CD4-positive, CD25-positive, alpha-beta regulatory T cell (primary cell): ENCODE measurements at regions not wholly inside any gene's neighbourhood (a gene's known extent, or its start where the extent isn't known, plus 50 kb on each side); places are given as distances from the start of the nearest gene placed in this dataset.

Experiments
- ATAC-seq, 2 donors: fragments of 150-1000 bp; cut with Tn5 transposase; one replicate each; pipeline ENCODE4 v1.10.0; 2021; ENCODE audit warnings: low read depth in 2 of 2, moderate number of reproducible peaks in 2 of 2, moderate library complexity in 1 of 2
- DNase-seq, 3 donors: peaks; one replicate each; pipeline versions ENCODE4 v3.0.0 to v3.0.0-alpha.2; 2012 to 2022; ENCODE audit warnings: mixed read lengths in 1 of 3
- H3K27ac ChIP-seq: one replicate; pipeline ENCODE4 v1.7.0; 2013; ENCODE audit warnings: mild to moderate bottlenecking, low read length; ENCODE audit not compliant: insufficient read depth, poor library complexity, severe bottlenecking
- H3K27me3 ChIP-seq: one replicate; pipeline ENCODE4 v1.7.0; 2013; ENCODE audit warnings: low read length; ENCODE audit not compliant: control insufficient read depth, insufficient read depth
- H3K36me3 ChIP-seq: one replicate; pipeline ENCODE4 v1.7.0; 2013; ENCODE audit warnings: mild to moderate bottlenecking, low read length, moderate library complexity; ENCODE audit not compliant: control insufficient read depth, insufficient read depth
- H3K4me1 ChIP-seq: 2 replicates; pipeline ENCODE4 v1.7.0; 2013; ENCODE audit warnings: mild to moderate bottlenecking, low read length; ENCODE audit not compliant: insufficient read depth, control insufficient read depth, poor library complexity, severe bottlenecking
- H3K4me3 ChIP-seq: one replicate; pipeline ENCODE4 v1.7.0; 2013; ENCODE audit warnings: low read depth, mild to moderate bottlenecking, low read length, moderate library complexity
- H3K9me3 ChIP-seq, 2 experiments: 1 replicate in 1 of 2; 2 replicates in 1 of 2; pipeline ENCODE4 v1.7.0; 2013; ENCODE audit warnings: low read length in 2 of 2, mild to moderate bottlenecking in 1 of 2, moderate library complexity in 1 of 2; ENCODE audit not compliant: control insufficient read depth in 2 of 2
- H3K27ac Mint-ChIP-seq, 3 donors: one replicate each; pipeline ENCODE4 v1.8.0; 2020 to 2022; ENCODE audit warnings: mild to moderate bottlenecking in 3 of 3, mixed read lengths in 3 of 3, moderate library complexity in 2 of 3
- H3K27me3 Mint-ChIP-seq: one replicate; pipeline ENCODE4 v1.8.0; 2022; ENCODE audit warnings: mild to moderate bottlenecking, mixed read lengths
- H3K36me3 Mint-ChIP-seq: one replicate; pipeline ENCODE4 v1.8.0; 2020; ENCODE audit warnings: mixed read lengths
- H3K4me1 Mint-ChIP-seq, 4 donors: one replicate each; pipeline ENCODE4 v1.8.0; 2020 to 2022; ENCODE audit warnings: mixed read lengths in 4 of 4, mild to moderate bottlenecking in 1 of 4
- H3K4me3 Mint-ChIP-seq, 4 donors: one replicate each; pipeline ENCODE4 v1.8.0; 2020 to 2022; ENCODE audit warnings: mild to moderate bottlenecking in 4 of 4, mixed read lengths in 4 of 4, moderate library complexity in 3 of 4
- H3K9me3 Mint-ChIP-seq, 7 donors: one replicate each; pipeline ENCODE4 v1.8.0; 2020 to 2022; ENCODE audit warnings: mixed read lengths in 7 of 7, mild to moderate bottlenecking in 3 of 7, moderate library complexity in 2 of 7

DNA sequence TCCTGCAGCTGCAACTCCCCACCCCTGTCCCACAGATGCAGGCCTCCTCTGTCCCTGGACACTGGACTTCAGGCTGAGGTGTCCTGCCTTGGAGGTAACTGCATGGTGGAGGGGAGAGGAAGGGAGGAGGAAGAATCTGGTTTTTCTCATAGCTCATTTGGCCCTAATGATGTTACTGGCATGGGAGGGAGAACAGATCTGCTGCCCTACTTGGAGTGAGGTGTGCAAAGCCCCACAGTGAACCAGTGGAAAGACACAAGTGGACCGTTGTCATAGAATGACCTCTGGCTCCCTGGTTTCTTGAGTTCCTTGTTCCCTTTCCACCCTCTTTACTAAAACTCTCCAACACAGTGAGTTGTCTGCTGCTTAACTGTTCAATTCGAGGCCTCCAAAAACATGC lies 215.9 kb downstream of the BARX2 start:
- H3K36me3 Mint-ChIP-seq, result no peaks in the 10 kb centered on the region
- Histone ChIP-seq H3K4me3 (no peak overlapping the region), H3K9me3 (no peaks in the 10 kb centered on the region), H3K4me1 (no peaks in the 10 kb centered on the region), H3K27me3 (no peaks in the 10 kb centered on the region), H3K27ac (no peak overlapping the region), H3K36me3 (no peaks in the 10 kb centered on the region)
- H3K4me1 Mint-ChIP-seq, result no peaks in the 10 kb centered on the region
- ATAC-seq (no peak), DNase-seq (no peak)
- peaks cover 7% of the 10 kb centered on the region for H3K27me3 Mint-ChIP-seq
- no peak overlapping the region for H3K4me3 Mint-ChIP-seq
- peaks cover 0 to 4% (median 0%) of the 10 kb centered on the region in 7 donors for H3K9me3 Mint-ChIP-seq
- H3K27ac Mint-ChIP-seq, result peak overlapping the region in 1 of 3 donors; percentile 76

- H3K27me3 Mint-ChIP-seq, result peaks cover 7% of the 10 kb centered on the region
- no peak overlapping the region for H3K27ac Mint-ChIP-seq
- peaks cover 0 to 4% (median 0%) of the 10 kb centered on the region in 7 donors for H3K9me3 Mint-ChIP-seq
- ATAC-seq (no peak), DNase-seq (no peak)
- Histone ChIP-seq H3K4me1 (no peaks in the 10 kb centered on the region), H3K27me3 (no peaks in the 10 kb centered on the region), H3K36me3 (no peaks in the 10 kb centered on the region), H3K9me3 (no peaks in the 10 kb centered on the region), H3K4me3 (no peak overlapping the region), H3K27ac (no peak overlapping the region)
- no peaks in the 10 kb centered on the region for H3K36me3 Mint-ChIP-seq
- H3K4me3 Mint-ChIP-seq, result no peak overlapping the region
- H3K4me1 Mint-ChIP-seq, result no peaks in the 10 kb centered on the region
Measured at GRCh38 chr11:129592191-129592590, 216.5 kb downstream of the BARX2 start.

- H3K27me3 Mint-ChIP-seq, result peaks cover 4% of the 10 kb centered on the region
- H3K4me3 Mint-ChIP-seq, result no peak overlapping the region
- no peak overlapping the region for H3K4me3 ChIP-seq
- H3K27ac Mint-ChIP-seq, result no peak overlapping the region
- no peaks in the 10 kb centered on the region for H3K4me1 ChIP-seq
- ATAC-seq, result no peak
- no peak overlapping the region for H3K27ac ChIP-seq
- no peaks in the 10 kb centered on the region for H3K36me3 Mint-ChIP-seq
- H3K9me3 Mint-ChIP-seq, result peaks cover 0 to 4% (median 0%) of the 10 kb centered on the region in 7 donors
- no peaks in the 10 kb centered on the region for H3K4me1 Mint-ChIP-seq
- no peaks in the 10 kb centered on the region for H3K9me3 ChIP-seq
- H3K36me3 ChIP-seq, result no peaks in the 10 kb centered on the region
- H3K27me3 ChIP-seq, result no peaks in the 10 kb centered on the region
- no peak for DNase-seq
Measured at GRCh38 chr11:129593098-129593497, 217.4 kb downstream of the BARX2 start.

DNA sequence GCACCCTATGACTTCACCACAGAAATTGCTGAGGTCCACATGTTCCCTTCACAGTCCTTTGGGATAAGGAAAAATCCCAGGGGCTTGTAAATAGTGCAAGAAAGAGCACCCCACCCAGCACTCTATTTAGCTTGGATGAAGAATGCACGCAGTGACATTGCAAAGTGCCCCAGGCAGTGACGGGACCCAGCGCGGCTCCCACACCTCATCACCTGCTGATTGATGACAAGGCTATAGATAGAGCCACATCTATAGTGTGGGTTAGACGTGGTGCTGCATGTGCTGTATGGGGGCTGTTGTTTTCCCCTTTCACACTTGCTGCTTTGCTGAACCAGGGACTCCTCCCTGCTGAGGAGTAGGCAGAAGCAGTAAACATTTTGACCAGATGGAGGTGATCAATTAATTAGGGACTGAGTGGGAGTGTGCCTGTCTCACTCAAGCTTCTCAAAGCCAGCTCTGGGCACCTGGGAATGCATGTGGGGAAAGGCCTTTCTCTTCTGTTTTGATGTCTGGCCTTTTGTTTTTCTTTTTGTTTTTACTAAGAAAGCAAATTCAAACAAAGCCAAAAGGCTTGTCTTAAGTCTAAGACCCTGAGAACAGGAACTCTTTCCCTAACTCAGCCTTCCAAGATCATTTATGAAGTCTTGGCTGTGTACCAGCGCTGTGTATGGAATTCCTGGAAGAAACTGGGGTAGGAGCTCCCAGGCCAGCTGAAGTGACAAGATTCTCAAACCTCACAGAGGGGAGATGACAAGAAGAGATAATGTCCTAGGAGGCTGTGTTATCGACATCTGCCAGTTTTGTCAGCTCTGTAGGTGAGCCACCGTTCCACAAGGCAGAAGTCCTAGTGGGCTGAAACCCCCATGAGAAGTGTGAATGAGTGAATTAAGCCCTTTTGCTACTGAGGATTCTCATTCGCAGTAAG lies 219.7 kb downstream of the BARX2 start:
- ATAC-seq, result no peak
- H3K27ac Mint-ChIP-seq, result no peak overlapping the region

GRCh38 chr11:129596351-129596750 lies 219.3 kb upstream of the TMEM45B start:
- Histone ChIP-seq H3K27me3 (no peaks in the 10 kb centered on the region), H3K4me3 (no peak overlapping the region), H3K27ac (no peak overlapping the region), H3K4me1 (no peaks in the 10 kb centered on the region), H3K9me3 (no peaks in the 10 kb centered on the region), H3K36me3 (no peaks in the 10 kb centered on the region)
- no peaks in the 10 kb centered on the region for H3K36me3 Mint-ChIP-seq
- DNase-seq, result no peak
- no peak overlapping the region for H3K27ac Mint-ChIP-seq
- H3K4me3 Mint-ChIP-seq, result no peak overlapping the region
- no peaks in the 10 kb centered on the region for H3K4me1 Mint-ChIP-seq
- H3K9me3 Mint-ChIP-seq, result peaks cover 0 to 8% (median 0%) of the 10 kb centered on the region in 7 donors
- H3K27me3 Mint-ChIP-seq, result peaks cover 4% of the 10 kb centered on the region
- ATAC-seq, result no peak

More for the DNA sequence above, 219.7 kb downstream of the BARX2 start:
- no peaks in the 10 kb centered on the region for H3K36me3 Mint-ChIP-seq
- H3K9me3 ChIP-seq, result no peaks in the 10 kb centered on the region
- DNase-seq, result no peak
- peaks cover 0 to 8% (median 0%) of the 10 kb centered on the region in 7 donors for H3K9me3 Mint-ChIP-seq
- H3K36me3 ChIP-seq, result no peaks in the 10 kb centered on the region
- H3K27me3 Mint-ChIP-seq, result peaks cover 4% of the 10 kb centered on the region
- no peak overlapping the region for H3K27ac ChIP-seq
- H3K4me1 Mint-ChIP-seq, result no peaks in the 10 kb centered on the region
- no peak overlapping the region for H3K4me3 Mint-ChIP-seq
- no peak overlapping the region for H3K4me3 ChIP-seq
- no peaks in the 10 kb centered on the region for H3K27me3 ChIP-seq
- H3K4me1 ChIP-seq, result no peaks in the 10 kb centered on the region

DNA sequence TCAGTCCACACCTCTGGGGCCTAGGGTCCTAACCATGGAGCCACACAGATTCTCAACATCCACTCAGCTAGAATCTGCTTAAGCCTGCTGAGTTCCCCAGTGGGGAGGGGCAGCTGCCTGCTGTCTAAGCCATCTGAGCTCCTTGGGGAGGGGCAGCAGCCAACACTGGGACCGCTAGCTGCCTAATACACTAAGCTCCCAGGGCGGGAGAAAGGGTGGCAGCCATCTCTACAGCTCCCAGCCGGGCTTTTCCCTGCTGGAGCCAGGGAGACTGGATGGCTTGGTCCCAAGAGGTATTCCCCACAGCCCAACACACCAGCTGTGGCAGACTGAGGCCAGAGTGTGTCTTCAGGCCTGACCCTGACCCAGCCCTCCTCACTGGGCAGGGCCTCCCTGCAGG lies 217.3 kb upstream of the TMEM45B start:
- Histone ChIP-seq H3K4me1 (no peaks in the 10 kb centered on the region), H3K36me3 (no peaks in the 10 kb centered on the region), H3K27ac (no peak overlapping the region), H3K9me3 (no peaks in the 10 kb centered on the region), H3K4me3 (no peak overlapping the region), H3K27me3 (no peaks in the 10 kb centered on the region)
- DNase-seq, result no peak
- Mint-ChIP-seq H3K27me3 (no peaks in the 10 kb centered on the region), H3K36me3 (no peaks in the 10 kb centered on the region), H3K4me3 (no peak overlapping the region), H3K27ac (no peak overlapping the region), H3K9me3 (peaks cover 0 to 8% (median 0%) of the 10 kb centered on the region in 7 donors), H3K4me1 (no peaks in the 10 kb centered on the region)
- ATAC-seq, result no peak

- no peak for DNase-seq
- Histone ChIP-seq H3K4me3 (no peak overlapping the region), H3K9me3 (no peaks in the 10 kb centered on the region), H3K27me3 (no peaks in the 10 kb centered on the region), H3K36me3 (no peaks in the 10 kb centered on the region), H3K4me1 (no peaks in the 10 kb centered on the region), H3K27ac (no peak overlapping the region)
- Mint-ChIP-seq H3K4me3 (no peak overlapping the region), H3K36me3 (no peaks in the 10 kb centered on the region), H3K27ac (no peak overlapping the region), H3K9me3 (peaks cover 0 to 9% (median 0%) of the 10 kb centered on the region in 7 donors), H3K27me3 (peaks cover 4% of the 10 kb centered on the region), H3K4me1 (no peaks in the 10 kb centered on the region)
- ATAC-seq, result no peak
Measured at GRCh38 chr11:129605815-129606214, 209.8 kb upstream of the TMEM45B start.

DNA sequence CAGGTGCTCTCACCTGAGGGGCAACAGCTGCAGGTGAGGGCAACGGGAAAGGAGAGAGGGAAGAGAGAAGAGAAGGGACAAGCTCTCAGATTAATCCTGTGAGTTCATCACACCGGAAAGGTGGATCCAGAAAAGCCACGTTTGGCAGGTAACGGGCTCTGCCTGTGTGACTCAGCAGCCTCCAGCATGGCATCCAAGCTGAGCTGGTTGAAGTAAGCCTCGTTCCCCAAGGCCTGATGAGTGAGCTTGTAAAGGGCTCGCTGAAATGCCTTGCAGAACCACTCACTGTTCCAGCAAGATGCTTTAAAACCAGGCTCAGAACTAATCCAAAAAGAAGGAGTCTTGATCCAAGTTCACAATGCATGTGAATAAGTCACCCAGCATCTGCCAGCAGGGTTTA lies 206.9 kb upstream of the TMEM45B start:
- no peaks in the 10 kb centered on the region for H3K4me1 Mint-ChIP-seq

More for the DNA sequence above, 206.9 kb upstream of the TMEM45B start:
- no peak overlapping the region for H3K27ac Mint-ChIP-seq
- H3K27me3 Mint-ChIP-seq, result peaks cover 4% of the 10 kb centered on the region
- peaks cover 0 to 6% (median 0%) of the 10 kb centered on the region in 7 donors for H3K9me3 Mint-ChIP-seq
- no peak overlapping the region for H3K4me3 Mint-ChIP-seq
- Histone ChIP-seq H3K4me1 (no peaks in the 10 kb centered on the region), H3K27ac (no peak overlapping the region), H3K4me3 (no peak overlapping the region), H3K27me3 (no peaks in the 10 kb centered on the region), H3K36me3 (no peaks in the 10 kb centered on the region), H3K9me3 (no peaks in the 10 kb centered on the region)
- H3K36me3 Mint-ChIP-seq, result no peaks in the 10 kb centered on the region
- no peak for DNase-seq
- no peak for ATAC-seq
